HepG2 (cell line): ENCODE measurements at regions not wholly inside any gene's neighbourhood (a gene's known extent, or its start where the extent isn't known, plus 50 kb on each side); places are given as distances from the start of the nearest gene placed in this dataset.

Source experiments
- ATAC-seq: fragments of 200-7000 bp; cut with Tn5 transposase; 3 replicates; pipeline ENCODE4 v1.9.1; 2020; ENCODE audit warnings: mild to moderate bottlenecking, moderate library complexity
- BruUV-seq: library from RNA; stranded (reverse); fragments of 400-500 nt; replicated peaks from 2 replicates; lab custom pipeline; 2021; lab: Mats Ljungman, UMichigan
- CTCF ChIA-PET: fragments of 300-600 bp; formaldehyde crosslinking; extraction: SDS; loops from one replicate; lab custom pipeline; 2021; ENCODE audit warnings: low total read pairs, inconsistent platforms, low intra/inter-chr PET ratio; lab: Yijun Ruan, JAX
- POLR2A ChIA-PET: fragments of 350-600 bp; sonication (Branson Sonifier 250); formaldehyde crosslinking; loops from one replicate; lab custom pipeline; 2020; ENCODE audit warnings: antibody characterized with exemption, inconsistent platforms; lab: Yijun Ruan, JAX
- DNase-seq: peaks from one replicate; pipeline ENCODE4 v3.0.0-alpha.2; 2015; ENCODE audit warnings: low spot score
- FAIRE-seq: peaks from 3 replicates; lab custom pipeline; 2011; peaks lifted over from hg19 to GRCh38; lab: Jason Lieb, UNC
- H2AFZ ChIP-seq: one replicate; pipeline ENCODE4 v1.6.1; 2011; ENCODE audit warnings: low read length, inconsistent platforms
- H3K27ac ChIP-seq: fragments of 300-600 bp; 3 replicates; pipeline ENCODE4 v1.8.0; 2011; ENCODE audit warnings: mixed run types, mild to moderate bottlenecking, mixed read lengths, low read length, inconsistent platforms; ENCODE audit not compliant: insufficient read depth; ENCODE audit errors: extremely low read length
- H3K27me3 ChIP-seq, 2 experiments: fragments of 200-600 bp in 1 of 2; 2 replicates in 1 of 2; 3 replicates in 1 of 2; pipeline versions ENCODE4 v1.6.0 to v1.8.0; 2011; ENCODE audit warnings: low read length in 2 of 2, mild to moderate bottlenecking in 2 of 2, moderate library complexity in 2 of 2, inconsistent platforms in 1 of 2; ENCODE audit not compliant: insufficient read depth in 2 of 2, control insufficient read depth in 1 of 2
- H3K36me3 ChIP-seq, 2 experiments: fragments of 200-600 bp in 1 of 2; replicated peaks in 1 of 2; 2 replicates in 1 of 2; 3 replicates in 1 of 2; pipeline versions ENCODE4 v1.5.1 to v1.8.0; 2011; ENCODE audit warnings: low read length in 2 of 2, inconsistent platforms in 1 of 2; ENCODE audit not compliant: insufficient read depth in 2 of 2, control insufficient read depth in 1 of 2
- H3K4me1 ChIP-seq: 2 replicates; pipeline ENCODE4 v1.5.1; 2012; ENCODE audit warnings: low read length, inconsistent platforms; ENCODE audit not compliant: insufficient read depth
- H3K4me2 ChIP-seq: 2 replicates; pipeline ENCODE4 v1.6.0; 2011; ENCODE audit warnings: low read depth, low read length, inconsistent platforms
- H3K4me3 ChIP-seq, 3 experiments: fragments of 200-600 bp in 1 of 3; sonication (generic), shearing (Covaris generic) in 1 of 3; replicated peaks in 1 of 3; 2 replicates each; pipeline ENCODE4 v1.5.1; 2011 to 2016; ENCODE audit warnings: low read length in 3 of 3, inconsistent platforms in 2 of 3, low read depth in 2 of 3, mild to moderate bottlenecking in 2 of 3, control low read depth in 1 of 3, mixed read lengths in 1 of 3; ENCODE audit not compliant: insufficient read depth in 1 of 3
- H3K79me2 ChIP-seq: one replicate; pipeline ENCODE4 v1.6.1; 2011; ENCODE audit warnings: low read length, inconsistent platforms; ENCODE audit not compliant: insufficient read depth
- H3K9ac ChIP-seq: 2 replicates; pipeline ENCODE4 v1.6.0; 2011; ENCODE audit warnings: mild to moderate bottlenecking, low read depth, low read length, inconsistent platforms; ENCODE audit not compliant: insufficient read depth
- H3K9me3 ChIP-seq: 2 replicates; pipeline ENCODE4 v1.5.1; 2012; ENCODE audit warnings: mild to moderate bottlenecking, low read length
- H4K20me1 ChIP-seq: 2 replicates; pipeline ENCODE4 v1.6.0; 2011; ENCODE audit warnings: inconsistent platforms, mild to moderate bottlenecking, low read length, moderate library complexity; ENCODE audit not compliant: insufficient read depth
- HNRNPUL1 ChIP-seq: fragments of 200-400 bp; formaldehyde crosslinking; IDR thresholded peaks from 2 replicates; pipeline ENCODE4 v1.6.1; 2017; ENCODE audit warnings: low read depth, mild to moderate bottlenecking, low read length, moderate library complexity
- NR2F1 ChIP-seq, 2 experiments: fragments of 450-650 bp in 1 of 2; formaldehyde crosslinking in 1 of 2; IDR thresholded peaks; 2 replicates each; pipeline versions ENCODE4 v1.5.0 to v1.6.1; 2016 to 2020; ENCODE audit warnings: mild to moderate bottlenecking in 1 of 2, missing compliant biosample characterization in 1 of 2, missing genetic modification reagents in 1 of 2, moderate library complexity in 1 of 2
- PAF1 ChIP-seq: IDR thresholded peaks from 2 replicates; pipeline ENCODE4 v1.6.1; 2016; ENCODE audit warnings: missing genetic modification reagents, missing compliant biosample characterization
- PAWR ChIP-seq: sonication (generic); formaldehyde crosslinking; IDR thresholded peaks from 2 replicates; pipeline ENCODE4 v1.4.0; 2020; ENCODE audit warnings: missing genetic modification reagents, mild to moderate bottlenecking, borderline replicate concordance
- PTBP1 ChIP-seq: fragments of 200-400 bp; formaldehyde crosslinking; IDR thresholded peaks from 2 replicates; pipeline ENCODE4 v1.6.1; 2018; ENCODE audit warnings: low read length, low read depth; ENCODE audit not compliant: poor library complexity, severe bottlenecking
- RFXAP ChIP-seq: sonication (generic); formaldehyde crosslinking; IDR thresholded peaks from 2 replicates; pipeline ENCODE4 v1.4.0; 2020; ENCODE audit warnings: missing genetic modification reagents, borderline replicate concordance
- SMARCE1 ChIP-seq: fragments of 450-650 bp; IDR thresholded peaks from 2 replicates; pipeline ENCODE4 v1.6.1; 2017; ENCODE audit warnings: borderline replicate concordance
- ZBTB21 ChIP-seq: sonication (generic); formaldehyde crosslinking; IDR thresholded peaks from 2 replicates; pipeline ENCODE4 v1.4.0; 2020; ENCODE audit warnings: missing genetic modification reagents
- ZNF609 ChIP-seq: sonication (generic); formaldehyde crosslinking; IDR thresholded peaks from 2 replicates; pipeline ENCODE4 v1.4.0; 2020; ENCODE audit warnings: mild to moderate bottlenecking, missing genetic modification reagents, borderline replicate concordance
- ZNF691 ChIP-seq: sonication (generic); formaldehyde crosslinking; IDR thresholded peaks from 2 replicates; pipeline ENCODE4 v1.4.0; 2020; ENCODE audit warnings: missing genetic modification reagents, low read depth, mild to moderate bottlenecking, borderline replicate concordance
- ZNF7 ChIP-seq: IDR thresholded peaks from 2 replicates; pipeline ENCODE4 v1.6.1; 2016; ENCODE audit warnings: missing biosample characterization, missing genetic modification reagents
- ZNF747 ChIP-seq: sonication (generic); formaldehyde crosslinking; IDR thresholded peaks from 2 replicates; pipeline ENCODE4 v1.8.1; 2023; ENCODE audit warnings: missing genetic modification reagents, mild to moderate bottlenecking, borderline replicate concordance
- WGBS: methylation state at CpG from one replicate; pipeline ENCODE4 v1.1.6; 2017; ENCODE audit warnings: low lambda C conversion rate; 5-methylcytosine and 5-hydroxymethylcytosine counted together
- in situ Hi-C: cut with HindIII; loops from 2 replicates; pipeline ENCODE4 v1.10.0; 2017; ENCODE audit warnings: low pct_unique_long_range_greater_than_20kb; ENCODE audit not compliant: extremely low pct_ligation_motif_present
- intact Hi-C: fragments of 100-400 bp; cut with micrococcal nuclease; formaldehyde crosslinking; loops from one replicate; pipeline ENCODE4 v1.10.0; 2022; ENCODE audit not compliant: unreplicated experiment
- TF ChIP-seq, protein P1 (sequence below): sonication (generic); formaldehyde crosslinking; conservative IDR thresholded peaks from 2 replicates; pipeline ENCODE4 v1.8.0; 2022; ENCODE audit warnings: missing genetic modification reagents

- Histone ChIP-seq H3K4me3 (no peak overlapping the region), H3K9me3 (no peaks in the 10 kb centered on the region), H3K27me3 (no peaks in the 10 kb centered on the region), H4K20me1 (no peaks in the 10 kb centered on the region), H3K4me1 (no peaks in the 10 kb centered on the region), H3K79me2 (no peaks in the 10 kb centered on the region), H3K4me2 (no peak overlapping the region), H3K36me3 (no peaks in the 10 kb centered on the region), H3K9ac (no peak overlapping the region), H2AFZ (no peak overlapping the region), H3K27ac (no peak overlapping the region)
- in situ Hi-C loops (loop anchor here (10.0 to 25.0 kb wide), 3 partner anchors 643 to 1690 kb away; partner anchors contain the start of gene ISL1), intact Hi-C loops (no loop called here)
- DNase-seq: no peak
- TF ChIP-seq ZNF691 (CRISPR knock-in tag): no peak
- no peak for TF ChIP-seq SMARCE1
- no peak for TF ChIP-seq ZNF747 (CRISPR knock-in tag)
- TF ChIP-seq PAWR (CRISPR knock-in tag): no peak
- TF ChIP-seq NR2F1 (CRISPR knock-in tag; IDR thresholded peaks at IDR 0.05): no peak
- no peak for TF ChIP-seq PAF1 (CRISPR knock-in tag)
- no peak for TF ChIP-seq ZBTB21 (CRISPR knock-in tag)
- TF ChIP-seq HNRNPUL1: no peak
- no peak for TF ChIP-seq RFXAP (CRISPR knock-in tag)
- TF ChIP-seq ZNF609 (CRISPR knock-in tag): no peak
- TF ChIP-seq, protein P1, sequence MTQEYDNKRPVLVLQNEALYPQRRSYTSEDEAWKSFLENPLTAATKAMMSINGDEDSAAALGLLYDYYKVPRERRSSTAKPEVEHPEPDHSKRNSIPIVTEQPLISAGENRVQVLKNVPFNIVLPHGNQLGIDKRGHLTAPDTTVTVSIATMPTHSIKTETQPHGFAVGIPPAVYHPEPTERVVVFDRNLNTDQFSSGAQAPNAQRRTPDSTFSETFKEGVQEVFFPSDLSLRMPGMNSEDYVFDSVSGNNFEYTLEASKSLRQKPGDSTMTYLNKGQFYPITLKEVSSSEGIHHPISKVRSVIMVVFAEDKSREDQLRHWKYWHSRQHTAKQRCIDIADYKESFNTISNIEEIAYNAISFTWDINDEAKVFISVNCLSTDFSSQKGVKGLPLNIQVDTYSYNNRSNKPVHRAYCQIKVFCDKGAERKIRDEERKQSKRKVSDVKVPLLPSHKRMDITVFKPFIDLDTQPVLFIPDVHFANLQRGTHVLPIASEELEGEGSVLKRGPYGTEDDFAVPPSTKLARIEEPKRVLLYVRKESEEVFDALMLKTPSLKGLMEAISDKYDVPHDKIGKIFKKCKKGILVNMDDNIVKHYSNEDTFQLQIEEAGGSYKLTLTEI: no peak
- TF ChIP-seq ZNF7 (CRISPR knock-in tag): no peak
- TF ChIP-seq PTBP1: no peak
- no peak for ATAC-seq
- CTCF ChIA-PET: no interaction called here
- no TSS peak for BruUV-seq
- POLR2A ChIA-PET: no interaction called here
- no peak for FAIRE-seq
- WGBS: 0% methylated on average over 1 of the region's 1 CpG
Measured at GRCh38 chr5:52655163-52655562, 132.6 kb upstream of the ITGA1 start.
